RWPE1 (cell line): ENCODE measurements at regions not wholly inside any gene's neighbourhood (a gene's known extent, or its start where the extent isn't known, plus 50 kb on each side); places are given as distances from the start of the nearest gene placed in this dataset.

ENCODE experiments used
- CTCF ChIA-PET: fragments of 350-600 bp; sonication (Branson Sonifier 250); formaldehyde crosslinking; extraction: SDS; loops from one replicate; lab custom pipeline; 2021; lab: Yijun Ruan, JAX
- POLR2A ChIA-PET: fragments of 400-600 bp; formaldehyde crosslinking; extraction: SDS; loops from one replicate; lab custom pipeline; 2020; ENCODE audit warnings: antibody characterized with exemption; ENCODE audit not compliant: low non-redundant PET; lab: Yijun Ruan, JAX
- DNase-seq: peaks from one replicate; pipeline ENCODE4 v3.0.0; 2012; ENCODE audit warnings: low spot score
- H3K27ac ChIP-seq: fragments of 450-650 bp; 2 replicates; pipeline ENCODE4 v1.5.1; 2017
- CTCF ChIP-seq: fragments of 450-650 bp; conservative IDR thresholded peaks from 2 replicates; pipeline ENCODE4 v1.5.1; 2017; ENCODE audit warnings: low read depth, mild to moderate bottlenecking

GRCh38 chr12:73262788-73263381 lies 990.7 kb downstream of the TRHDE start:
- ChIA-PET CTCF (no interaction called here), POLR2A (no interaction called here)
- DNase-seq, result no peak
- TF ChIP-seq CTCF, result no peak
- H3K27ac ChIP-seq, result no peak overlapping the region

- ChIA-PET POLR2A (no interaction called here), CTCF (no interaction called here)
- DNase-seq, result no peak
- H3K27ac ChIP-seq, result no peak overlapping the region
- no peak for TF ChIP-seq CTCF
Measured at GRCh38 chr12:73266206-73266605, 994.0 kb downstream of the TRHDE start.

GRCh38 chr12:73274976-73275375 lies 1002.8 kb downstream of the TRHDE start:
- H3K27ac ChIP-seq, result no peak overlapping the region
- POLR2A ChIA-PET, result no interaction called here
- TF ChIP-seq CTCF, result no peak
- no peak for DNase-seq
- CTCF ChIA-PET, result no interaction called here

GRCh38 chr12:73277971-73278370 lies 1005.8 kb downstream of the TRHDE start:
- POLR2A ChIA-PET, result no interaction called here

GRCh38 chr12:73301530-73301929 lies 1029.4 kb downstream of the TRHDE start:
- CTCF ChIA-PET, result interaction anchor here (0.5 kb wide), 1 partner anchor 379 kb away, joined by 8 read pairs; no protein-coding TSS in a partner anchor
- no peak overlapping the region for H3K27ac ChIP-seq
- no peak for TF ChIP-seq CTCF
- POLR2A ChIA-PET, result no interaction called here
- DNase-seq, result no peak

More at GRCh38 chr12:73277971-73278370, 1005.8 kb downstream of the TRHDE start:
- TF ChIP-seq CTCF, result no peak
- DNase-seq, result no peak
- H3K27ac ChIP-seq, result no peak overlapping the region
- CTCF ChIA-PET, result no interaction called here

- POLR2A ChIA-PET, result no interaction called here
- TF ChIP-seq CTCF, result no peak
- no peak for DNase-seq
- H3K27ac ChIP-seq, result no peak overlapping the region
- CTCF ChIA-PET, result no interaction called here
Measured at GRCh38 chr12:73307260-73307659, 1035.1 kb downstream of the TRHDE start.

- ChIA-PET POLR2A (no interaction called here), CTCF (interaction anchor here (0.7 kb wide), 1 partner anchor 12 kb away, joined by 3 read pairs; no protein-coding TSS in a partner anchor)
- H3K27ac ChIP-seq, result no peak overlapping the region
- no peak for TF ChIP-seq CTCF
- no peak for DNase-seq
Measured at GRCh38 chr12:73308079-73308478, 1035.9 kb downstream of the TRHDE start.
